Fibroblast of pulmonary artery (primary cell): ENCODE measurements at regions not wholly inside any gene's neighbourhood (a gene's known extent, or its start where the extent isn't known, plus 50 kb on each side); places are given as distances from the start of the nearest gene placed in this dataset.

ENCODE experiments used
- DNase-seq: peaks from one replicate; pipeline ENCODE4 v3.0.0-alpha.2; 2010; ENCODE audit warnings: low read depth
- H3K4me3 ChIP-seq: replicated peaks from 2 replicates; pipeline ENCODE4 v1.5.1; 2011; ENCODE audit warnings: low read depth, mild to moderate bottlenecking, control low read depth, low read length, moderate library complexity
- CTCF ChIP-seq: IDR thresholded peaks from 2 replicates; pipeline ENCODE4 v1.5.1; 2011; ENCODE audit warnings: mild to moderate bottlenecking, control low read depth, low read length, inconsistent platforms; ENCODE audit errors: missing control alignments

GRCh38 chr7:155907450-155908200 is 95.4 kb upstream of the SHH start:
- no peak for TF ChIP-seq CTCF
- DNase-seq, result no peak
- no peak overlapping the region for H3K4me3 ChIP-seq

GRCh38 chr7:155901176-155901575 is 88.9 kb upstream of the SHH start:
- TF ChIP-seq CTCF, result no peak
- DNase-seq, result no peak
- no peak overlapping the region for H3K4me3 ChIP-seq

- no peak for TF ChIP-seq CTCF
- no peak for DNase-seq
These were observed 87.3 kb upstream of the SHH start for GRCh38 chr7:155899596-155899995.

GRCh38 chr7:155897758-155898386 is 85.6 kb upstream of the SHH start:
- DNase-seq, result no peak
- TF ChIP-seq CTCF, result no peak
- no peak overlapping the region for H3K4me3 ChIP-seq

More at GRCh38 chr7:155899596-155899995, 87.3 kb upstream of the SHH start:
- no peak overlapping the region for H3K4me3 ChIP-seq

- no peak for TF ChIP-seq CTCF
- no peak for DNase-seq
- no peak overlapping the region for H3K4me3 ChIP-seq
These were observed 84.4 kb upstream of the SHH start for GRCh38 chr7:155896531-155897263.

GRCh38 chr7:155893664-155894063 is 81.4 kb upstream of the SHH start:
- no peak for DNase-seq
- H3K4me3 ChIP-seq, result no peak overlapping the region
- TF ChIP-seq CTCF, result no peak
